ENCODE measurements at regions not wholly inside any gene's neighbourhood (a gene's known extent, or its start where the extent isn't known, plus 50 kb on each side); places are given as distances from the start of the nearest gene placed in this dataset.

GRCh38 chr4:133245226-133245625 lies 96.1 kb downstream of the PCDH10 start:
- no peak overlapping the region for H3K4me3 ChIP-seq
- TF ChIP-seq, protein P1, sequence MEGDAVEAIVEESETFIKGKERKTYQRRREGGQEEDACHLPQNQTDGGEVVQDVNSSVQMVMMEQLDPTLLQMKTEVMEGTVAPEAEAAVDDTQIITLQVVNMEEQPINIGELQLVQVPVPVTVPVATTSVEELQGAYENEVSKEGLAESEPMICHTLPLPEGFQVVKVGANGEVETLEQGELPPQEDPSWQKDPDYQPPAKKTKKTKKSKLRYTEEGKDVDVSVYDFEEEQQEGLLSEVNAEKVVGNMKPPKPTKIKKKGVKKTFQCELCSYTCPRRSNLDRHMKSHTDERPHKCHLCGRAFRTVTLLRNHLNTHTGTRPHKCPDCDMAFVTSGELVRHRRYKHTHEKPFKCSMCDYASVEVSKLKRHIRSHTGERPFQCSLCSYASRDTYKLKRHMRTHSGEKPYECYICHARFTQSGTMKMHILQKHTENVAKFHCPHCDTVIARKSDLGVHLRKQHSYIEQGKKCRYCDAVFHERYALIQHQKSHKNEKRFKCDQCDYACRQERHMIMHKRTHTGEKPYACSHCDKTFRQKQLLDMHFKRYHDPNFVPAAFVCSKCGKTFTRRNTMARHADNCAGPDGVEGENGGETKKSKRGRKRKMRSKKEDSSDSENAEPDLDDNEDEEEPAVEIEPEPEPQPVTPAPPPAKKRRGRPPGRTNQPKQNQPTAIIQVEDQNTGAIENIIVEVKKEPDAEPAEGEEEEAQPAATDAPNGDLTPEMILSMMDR (IDR thresholded peaks at IDR 0.05): no peak
- no peak for ATAC-seq
- H3K4me1 ChIP-seq: no peaks in the 10 kb centered on the region
- H3K9me3 ChIP-seq: peaks cover 0 to 2% of the 10 kb centered on the region in 2 donors
- intact Hi-C loops (cut with DNase I): no loop called here
- H3K27ac ChIP-seq: no peak overlapping the region
- H3K36me3 ChIP-seq: no peaks in the 10 kb centered on the region
- DNase-seq: no peak
- no peaks in the 10 kb centered on the region for H3K27me3 ChIP-seq
